HEK293 (cell line): ENCODE measurements at regions not wholly inside any gene's neighbourhood (a gene's known extent, or its start where the extent isn't known, plus 50 kb on each side); places are given as distances from the start of the nearest gene placed in this dataset.

Experiments
- CTCF ChIA-PET: fragments of 350-600 bp; formaldehyde crosslinking; extraction: SDS; loops from one replicate; lab custom pipeline; 2021; ENCODE audit warnings: antibody characterized with exemption; lab: Yijun Ruan, JAX
- POLR2A ChIA-PET: fragments of 300-600 bp; formaldehyde crosslinking; extraction: SDS; loops from one replicate; lab custom pipeline; 2020; ENCODE audit warnings: antibody characterized with exemption, inconsistent platforms; lab: Yijun Ruan, JAX
- H3K27ac ChIP-seq: fragments of 200-500 bp; sonication (Bioruptor generic); 2 replicates; pipeline ENCODE4 v1.5.1; 2014; ENCODE audit warnings: low read depth, low read length, control low read depth, inconsistent platforms; ENCODE audit errors: extremely low read depth
- H3K36me3 ChIP-seq, 2 experiments: fragments of 200-500 bp in 1 of 2; sonication (Bioruptor generic) in 1 of 2; 1 replicate in 1 of 2; 2 replicates in 1 of 2; pipeline ENCODE4 v1.5.1; 2014 to 2017; ENCODE audit warnings: inconsistent platforms in 2 of 2, low read length in 2 of 2; ENCODE audit not compliant: control insufficient read depth in 2 of 2, insufficient read depth in 1 of 2
- H3K4me1 ChIP-seq: fragments of 200-500 bp; sonication (Bioruptor generic); 2 replicates; pipeline ENCODE4 v1.5.1; 2014; ENCODE audit warnings: mild to moderate bottlenecking, low read length, inconsistent platforms; ENCODE audit not compliant: control insufficient read depth, insufficient read depth
- H3K4me3 ChIP-seq: 2 replicates; pipeline ENCODE4 v1.5.1; 2011; ENCODE audit warnings: low read depth, mild to moderate bottlenecking, control low read depth, low read length, moderate library complexity
- H3K9me3 ChIP-seq: fragments of 200-500 bp; sonication (Bioruptor generic); 2 replicates; pipeline ENCODE4 v1.5.1; 2014; ENCODE audit warnings: low read depth, low read length, inconsistent platforms; ENCODE audit not compliant: control insufficient read depth, insufficient read depth
- BCL6B ChIP-seq: fragments of 450-650 bp; formaldehyde crosslinking; IDR thresholded peaks from 2 replicates; pipeline ENCODE4 v1.5.1; 2017; ENCODE audit warnings: missing biosample characterization, missing genetic modification characterization
- KLF10 ChIP-seq: fragments of 450-650 bp; IDR thresholded peaks from 2 replicates; pipeline ENCODE4 v1.5.1; 2018; ENCODE audit warnings: missing biosample characterization, mild to moderate bottlenecking, missing genetic modification characterization
- MEIS1 ChIP-seq: sonication (generic); formaldehyde crosslinking; IDR thresholded peaks from 2 replicates; pipeline ENCODE4 v1.8.1; 2022; ENCODE audit warnings: missing genetic modification reagents, mild to moderate bottlenecking, borderline replicate concordance
- OSR2 ChIP-seq: fragments of 450-650 bp; formaldehyde crosslinking; IDR thresholded peaks from 2 replicates; pipeline ENCODE4 v1.5.1; 2016; ENCODE audit warnings: missing biosample characterization, missing genetic modification characterization
- SCRT1 ChIP-seq: fragments of 450-650 bp; formaldehyde crosslinking; IDR thresholded peaks from 2 replicates; pipeline ENCODE4 v1.5.1; 2016; ENCODE audit warnings: missing biosample characterization, missing genetic modification characterization, borderline replicate concordance
- YY2 ChIP-seq: fragments of 450-650 bp; formaldehyde crosslinking; IDR thresholded peaks from 2 replicates; pipeline ENCODE4 v1.5.1; 2016; ENCODE audit warnings: missing biosample characterization, missing genetic modification characterization
- ZBTB49 ChIP-seq: fragments of 450-650 bp; formaldehyde crosslinking; IDR thresholded peaks from 2 replicates; pipeline ENCODE4 v1.5.1; 2016; ENCODE audit warnings: missing biosample characterization, missing genetic modification characterization, low read depth
- ZFHX2 ChIP-seq: fragments of 450-650 bp; formaldehyde crosslinking; conservative IDR thresholded peaks from 2 replicates; pipeline ENCODE4 v1.5.1; 2016; ENCODE audit warnings: missing biosample characterization, missing genetic modification characterization
- ZIC2 ChIP-seq: fragments of 450-650 bp; formaldehyde crosslinking; IDR thresholded peaks from 2 replicates; pipeline ENCODE4 v1.5.1; 2016; ENCODE audit warnings: missing biosample characterization, missing genetic modification characterization
- ZNF18 ChIP-seq: fragments of 450-650 bp; formaldehyde crosslinking; IDR thresholded peaks from 2 replicates; pipeline ENCODE4 v1.5.1; 2016; ENCODE audit warnings: missing biosample characterization, missing genetic modification characterization
- ZNF2 ChIP-seq: fragments of 450-650 bp; formaldehyde crosslinking; IDR thresholded peaks from 2 replicates; pipeline ENCODE4 v1.5.1; 2016; ENCODE audit warnings: missing biosample characterization, missing genetic modification characterization
- ZNF449 ChIP-seq: fragments of 450-650 bp; formaldehyde crosslinking; IDR thresholded peaks from 2 replicates; pipeline ENCODE4 v1.5.1; 2017; ENCODE audit warnings: missing biosample characterization, mild to moderate bottlenecking, missing genetic modification characterization, moderate library complexity
- ZNF571 ChIP-seq: fragments of 450-650 bp; formaldehyde crosslinking; IDR thresholded peaks from 2 replicates; pipeline ENCODE4 v1.5.0; 2017; ENCODE audit warnings: missing biosample characterization, missing genetic modification characterization
- ZNF580 ChIP-seq: fragments of 450-650 bp; formaldehyde crosslinking; IDR thresholded peaks from 2 replicates; pipeline ENCODE4 v1.5.1; 2016; ENCODE audit warnings: missing biosample characterization, missing genetic modification characterization
- ZNF629 ChIP-seq: fragments of 450-650 bp; formaldehyde crosslinking; IDR thresholded peaks from 2 replicates; pipeline ENCODE4 v1.5.1; 2017; ENCODE audit warnings: missing biosample characterization, missing genetic modification characterization
- ZNF776 ChIP-seq: fragments of 450-650 bp; formaldehyde crosslinking; IDR thresholded peaks from 2 replicates; pipeline ENCODE4 v1.5.0; 2017; ENCODE audit warnings: missing biosample characterization, missing genetic modification characterization, borderline replicate concordance
- ZSCAN5A ChIP-seq: fragments of 450-650 bp; formaldehyde crosslinking; IDR thresholded peaks from 2 replicates; pipeline ENCODE4 v1.5.1; 2016; ENCODE audit warnings: missing biosample characterization, missing genetic modification characterization
- TF ChIP-seq, protein P1 (sequence below): fragments of 450-650 bp; formaldehyde crosslinking; IDR thresholded peaks from 2 replicates; pipeline ENCODE4 v1.5.1; 2017; ENCODE audit warnings: missing biosample characterization, missing genetic modification characterization
- TF ChIP-seq, protein P2 (sequence below): fragments of 450-650 bp; formaldehyde crosslinking; IDR thresholded peaks from 2 replicates; pipeline ENCODE4 v1.5.1; 2016; ENCODE audit warnings: missing biosample characterization, missing genetic modification characterization

GRCh38 chr1:187063271-187063670 lies 234.5 kb downstream of the PLA2G4A start:
- Histone ChIP-seq H3K27ac (no peak overlapping the region), H3K9me3 (no peaks in the 10 kb centered on the region), H3K4me1 (no peaks in the 10 kb centered on the region), H3K4me3 (no peak overlapping the region), H3K36me3 (no peaks in the 10 kb centered on the region)
- CTCF ChIA-PET = no interaction called here
- POLR2A ChIA-PET = no interaction called here
- no peak for TF ChIP-seq ZBTB49 (tag by site-specific recombination)
- no peak for TF ChIP-seq MEIS1 (CRISPR knock-in tag)
- no peak for TF ChIP-seq YY2 (tag by site-specific recombination)
- TF ChIP-seq ZNF18 (tag by site-specific recombination) = no peak
- no peak for TF ChIP-seq ZNF580 (tag by site-specific recombination)
- no peak for TF ChIP-seq ZNF571 (tag by site-specific recombination)
- TF ChIP-seq ZNF776 (tag by site-specific recombination) = no peak
- no peak for TF ChIP-seq SCRT1 (tag by site-specific recombination)
- TF ChIP-seq ZSCAN5A (tag by site-specific recombination) = no peak

GRCh38 chr1:187067160-187067559 lies 238.4 kb downstream of the PLA2G4A start:
- no peaks in the 10 kb centered on the region for H3K4me1 ChIP-seq
- ChIA-PET POLR2A (no interaction called here), CTCF (no interaction called here)
- TF ChIP-seq ZIC2 (tag by site-specific recombination) (peak; percentile 41; the same call in 1 of the 2 replicates), ZNF2 (tag by site-specific recombination) (no peak)
- TF ChIP-seq, all 188 proteins: peak for 1
- H3K9me3 ChIP-seq = no peaks in the 10 kb centered on the region
- no peaks in the 10 kb centered on the region for H3K36me3 ChIP-seq
- H3K4me3 ChIP-seq = no peak overlapping the region
- H3K27ac ChIP-seq = no peak overlapping the region

DNA sequence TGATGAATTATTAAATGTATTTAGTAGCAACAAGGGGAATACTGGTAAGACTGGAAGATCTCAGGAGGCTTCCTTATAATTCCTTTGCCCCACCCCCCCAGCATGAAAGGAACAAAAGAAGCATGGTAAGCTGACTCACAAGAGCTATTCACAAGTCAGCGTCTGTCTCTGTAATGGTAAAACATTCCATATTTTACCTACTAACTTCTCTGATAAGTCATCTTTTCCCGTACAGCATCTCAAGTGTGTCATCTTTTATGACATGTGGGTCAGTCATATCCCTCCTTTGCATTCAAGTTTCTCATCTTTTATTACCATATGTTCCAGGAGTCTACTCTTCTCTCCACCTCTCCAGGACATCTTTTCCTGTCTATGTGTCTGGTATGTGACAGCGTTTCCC lies 241.3 kb downstream of the PLA2G4A start:
- no peak overlapping the region for H3K4me3 ChIP-seq
- ChIA-PET POLR2A (interaction anchor here (0.6 kb wide), 1 partner anchor 1725 kb away, joined by 5 read pairs; no protein-coding TSS in a partner anchor), CTCF (interaction anchor here (1.2 kb wide), 1 partner anchor 18 kb away, joined by 3 read pairs; no protein-coding TSS in a partner anchor)
- H3K4me1 ChIP-seq = no peaks in the 10 kb centered on the region
- H3K27ac ChIP-seq = no peak overlapping the region
- no peaks in the 10 kb centered on the region for H3K9me3 ChIP-seq
- no peaks in the 10 kb centered on the region for H3K36me3 ChIP-seq
- TF ChIP-seq ZNF2 (tag by site-specific recombination) (no peak), KLF10 (no peak), ZFHX2 (tag by site-specific recombination) (no peak), BCL6B (no peak), ZNF629 (no peak), OSR2 (tag by site-specific recombination) (no peak), ZNF449 (tag by site-specific recombination) (no peak)
- TF ChIP-seq, protein P1, sequence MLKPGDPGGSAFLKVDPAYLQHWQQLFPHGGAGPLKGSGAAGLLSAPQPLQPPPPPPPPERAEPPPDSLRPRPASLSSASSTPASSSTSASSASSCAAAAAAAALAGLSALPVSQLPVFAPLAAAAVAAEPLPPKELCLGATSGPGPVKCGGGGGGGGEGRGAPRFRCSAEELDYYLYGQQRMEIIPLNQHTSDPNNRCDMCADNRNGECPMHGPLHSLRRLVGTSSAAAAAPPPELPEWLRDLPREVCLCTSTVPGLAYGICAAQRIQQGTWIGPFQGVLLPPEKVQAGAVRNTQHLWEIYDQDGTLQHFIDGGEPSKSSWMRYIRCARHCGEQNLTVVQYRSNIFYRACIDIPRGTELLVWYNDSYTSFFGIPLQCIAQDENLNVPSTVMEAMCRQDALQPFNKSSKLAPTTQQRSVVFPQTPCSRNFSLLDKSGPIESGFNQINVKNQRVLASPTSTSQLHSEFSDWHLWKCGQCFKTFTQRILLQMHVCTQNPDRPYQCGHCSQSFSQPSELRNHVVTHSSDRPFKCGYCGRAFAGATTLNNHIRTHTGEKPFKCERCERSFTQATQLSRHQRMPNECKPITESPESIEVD (tag by site-specific recombination) = no peak
- TF ChIP-seq, protein P2, sequence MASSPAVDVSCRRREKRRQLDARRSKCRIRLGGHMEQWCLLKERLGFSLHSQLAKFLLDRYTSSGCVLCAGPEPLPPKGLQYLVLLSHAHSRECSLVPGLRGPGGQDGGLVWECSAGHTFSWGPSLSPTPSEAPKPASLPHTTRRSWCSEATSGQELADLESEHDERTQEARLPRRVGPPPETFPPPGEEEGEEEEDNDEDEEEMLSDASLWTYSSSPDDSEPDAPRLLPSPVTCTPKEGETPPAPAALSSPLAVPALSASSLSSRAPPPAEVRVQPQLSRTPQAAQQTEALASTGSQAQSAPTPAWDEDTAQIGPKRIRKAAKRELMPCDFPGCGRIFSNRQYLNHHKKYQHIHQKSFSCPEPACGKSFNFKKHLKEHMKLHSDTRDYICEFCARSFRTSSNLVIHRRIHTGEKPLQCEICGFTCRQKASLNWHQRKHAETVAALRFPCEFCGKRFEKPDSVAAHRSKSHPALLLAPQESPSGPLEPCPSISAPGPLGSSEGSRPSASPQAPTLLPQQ = no peak
